Coronary artery (tissue), 2 donors: ENCODE measurements at regions not wholly inside any gene's neighbourhood (a gene's known extent, or its start where the extent isn't known, plus 50 kb on each side); places are given as distances from the start of the nearest gene placed in this dataset.
"Not testable (repeated sequence)": the region's sequence is repeated elsewhere in the genome, so short reads cannot be mapped to it uniquely, and the experiment has no call there.

Source experiments
- DNase-seq: peaks from one replicate; pipeline ENCODE4 v3.0.0-alpha.2; 2017; ENCODE audit warnings: low spot score
- H3K27ac ChIP-seq, 2 donors: fragments of 200-600 bp; sonication (generic); one replicate each; pipeline ENCODE4 v1.5.1; 2016 to 2019
- H3K4me3 ChIP-seq: fragments of 200-600 bp; sonication (generic); 2 replicates; pipeline ENCODE4 v1.5.1; 2016; ENCODE audit warnings: mild to moderate bottlenecking, moderate library complexity
- TF ChIP-seq, protein P1 (sequence below): fragments of 200-600 bp; sonication (generic); IDR thresholded peaks from one replicate; pipeline ENCODE4 v1.5.1; 2019; ENCODE audit warnings: antibody characterized with exemption

DNA sequence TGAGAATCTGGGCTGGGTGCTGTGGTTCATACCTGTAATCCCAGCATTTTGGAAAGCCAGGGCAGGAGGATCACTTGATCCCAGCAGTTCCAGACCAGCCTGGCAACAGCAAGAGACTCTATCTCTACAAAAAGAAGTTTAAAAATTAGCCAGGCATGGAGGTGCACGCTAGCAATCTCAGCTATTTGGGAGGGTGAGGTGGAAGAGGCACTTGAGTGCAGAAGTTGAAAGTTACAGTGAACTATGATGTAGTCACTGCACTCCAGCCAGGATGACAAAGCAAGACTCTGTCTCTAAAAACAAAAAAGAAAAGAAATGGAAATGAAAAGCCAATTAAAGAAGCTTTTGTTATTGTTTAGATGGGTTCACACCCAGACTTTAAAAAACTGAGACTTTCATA, 131.6 kb upstream of the RASA1 start:
- no peak overlapping the region for H3K4me3 ChIP-seq
- H3K27ac ChIP-seq: peak overlapping the region; percentile 14 to 44
- TF ChIP-seq, protein P1, sequence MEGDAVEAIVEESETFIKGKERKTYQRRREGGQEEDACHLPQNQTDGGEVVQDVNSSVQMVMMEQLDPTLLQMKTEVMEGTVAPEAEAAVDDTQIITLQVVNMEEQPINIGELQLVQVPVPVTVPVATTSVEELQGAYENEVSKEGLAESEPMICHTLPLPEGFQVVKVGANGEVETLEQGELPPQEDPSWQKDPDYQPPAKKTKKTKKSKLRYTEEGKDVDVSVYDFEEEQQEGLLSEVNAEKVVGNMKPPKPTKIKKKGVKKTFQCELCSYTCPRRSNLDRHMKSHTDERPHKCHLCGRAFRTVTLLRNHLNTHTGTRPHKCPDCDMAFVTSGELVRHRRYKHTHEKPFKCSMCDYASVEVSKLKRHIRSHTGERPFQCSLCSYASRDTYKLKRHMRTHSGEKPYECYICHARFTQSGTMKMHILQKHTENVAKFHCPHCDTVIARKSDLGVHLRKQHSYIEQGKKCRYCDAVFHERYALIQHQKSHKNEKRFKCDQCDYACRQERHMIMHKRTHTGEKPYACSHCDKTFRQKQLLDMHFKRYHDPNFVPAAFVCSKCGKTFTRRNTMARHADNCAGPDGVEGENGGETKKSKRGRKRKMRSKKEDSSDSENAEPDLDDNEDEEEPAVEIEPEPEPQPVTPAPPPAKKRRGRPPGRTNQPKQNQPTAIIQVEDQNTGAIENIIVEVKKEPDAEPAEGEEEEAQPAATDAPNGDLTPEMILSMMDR: no peak
- no peak for DNase-seq

DNA sequence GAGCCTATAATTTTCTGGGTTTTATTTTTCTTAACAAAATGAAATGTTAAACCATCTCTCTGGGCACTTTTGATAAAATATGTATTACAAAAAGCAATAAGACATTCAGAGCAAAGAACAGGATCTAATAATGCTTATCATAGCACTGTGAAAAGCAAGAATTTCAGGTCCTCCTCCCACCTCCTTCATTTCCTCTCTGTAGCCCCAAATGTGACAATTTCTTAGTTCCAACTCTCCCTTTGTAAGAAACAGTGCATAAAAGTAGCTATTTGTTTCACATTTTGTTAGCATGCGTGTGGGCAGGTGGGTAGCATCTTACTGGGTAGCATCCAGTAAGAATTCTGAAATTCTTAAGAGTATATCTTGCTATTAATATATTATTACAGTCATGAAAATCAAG, 130.9 kb upstream of the RASA1 start:
- H3K27ac ChIP-seq: peak overlapping the region; percentile 44 to 54
- DNase-seq: no peak
- no peak overlapping the region for H3K4me3 ChIP-seq
- TF ChIP-seq, protein P1: no peak

DNA sequence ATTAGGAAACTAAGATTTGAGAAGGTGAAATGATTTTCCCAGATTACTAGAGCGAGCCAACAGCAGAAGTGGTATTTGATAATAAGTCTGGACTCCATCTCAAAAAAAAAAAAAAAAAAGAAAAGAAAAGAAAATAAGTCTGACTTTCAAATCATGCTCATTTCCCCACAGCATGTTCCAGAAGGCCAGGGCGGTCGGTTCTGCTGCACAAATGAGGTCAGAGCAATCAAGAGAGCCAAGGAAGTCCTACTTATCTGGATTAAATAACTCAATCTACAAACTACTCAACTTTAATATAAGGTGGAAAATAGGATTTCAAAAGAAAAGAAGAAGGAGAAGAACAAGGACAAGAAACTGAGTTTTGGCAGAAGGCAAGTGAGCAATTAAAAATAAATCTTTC, 130.4 kb upstream of the RASA1 start:
- TF ChIP-seq, protein P1: no peak
- H3K4me3 ChIP-seq: no peak overlapping the region
- H3K27ac ChIP-seq: peak overlapping the region; percentile 53 to 70
- no peak for DNase-seq

DNA sequence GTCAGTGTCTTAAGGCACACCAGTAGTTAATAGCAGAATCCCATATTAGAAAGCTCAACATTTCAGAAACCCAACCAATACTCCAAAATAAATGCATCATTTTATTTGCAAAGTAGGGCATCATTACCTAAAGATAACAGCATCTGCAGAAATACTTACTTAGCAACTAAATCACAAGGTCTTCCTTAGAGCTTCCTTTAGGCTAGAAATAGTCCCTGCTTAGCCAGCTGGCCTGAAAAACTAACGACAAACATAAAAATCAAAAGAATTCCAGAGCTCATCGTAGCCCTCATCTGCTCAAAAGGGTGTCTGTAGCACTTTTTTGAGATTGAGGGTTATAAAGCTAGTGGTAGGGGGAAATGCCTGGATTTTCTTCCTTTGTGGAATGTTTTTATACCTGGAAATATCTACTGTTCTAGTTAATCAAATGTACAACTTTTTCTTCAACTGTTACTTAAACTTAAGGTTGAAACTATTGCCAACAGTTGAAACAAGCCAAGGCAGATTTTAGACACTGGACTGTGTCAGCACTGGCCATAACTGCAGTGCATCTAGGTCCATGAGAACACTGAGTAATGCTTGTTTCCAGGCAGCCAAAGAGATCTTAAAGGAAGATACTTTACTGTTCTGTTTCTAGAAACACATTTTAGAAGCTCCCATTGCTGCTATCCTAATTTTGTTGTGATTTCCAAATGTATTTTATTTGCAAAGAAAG, 129.4 kb upstream of the RASA1 start:
- TF ChIP-seq, protein P1: no peak
- Histone ChIP-seq H3K4me3 (no peak overlapping the region), H3K27ac (peak overlapping the region; percentile 53 to 70)
- DNase-seq: no peak

DNA sequence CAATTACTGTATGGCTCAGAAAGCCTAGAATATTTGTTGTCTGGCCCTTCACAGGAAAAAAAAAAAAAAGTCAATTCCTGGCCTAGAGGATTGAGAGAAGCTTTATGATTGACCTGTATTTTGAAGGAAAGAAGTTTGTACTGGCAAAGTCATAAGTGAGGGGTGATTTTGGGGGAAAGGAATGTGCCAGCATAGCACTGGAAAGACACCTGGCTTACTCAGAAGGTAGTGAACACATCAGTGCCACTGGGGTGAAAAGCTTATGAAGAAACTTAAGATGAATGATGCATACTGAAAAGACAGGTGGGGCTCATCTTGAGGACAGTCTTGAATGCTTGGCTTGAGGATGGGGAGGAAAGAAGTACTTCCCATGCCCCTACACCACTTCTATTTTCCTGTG, 127.9 kb upstream of the RASA1 start:
- TF ChIP-seq, protein P1: no peak
- DNase-seq: no peak
- H3K4me3 ChIP-seq: no peak overlapping the region
- no peak overlapping the region for H3K27ac ChIP-seq

DNA sequence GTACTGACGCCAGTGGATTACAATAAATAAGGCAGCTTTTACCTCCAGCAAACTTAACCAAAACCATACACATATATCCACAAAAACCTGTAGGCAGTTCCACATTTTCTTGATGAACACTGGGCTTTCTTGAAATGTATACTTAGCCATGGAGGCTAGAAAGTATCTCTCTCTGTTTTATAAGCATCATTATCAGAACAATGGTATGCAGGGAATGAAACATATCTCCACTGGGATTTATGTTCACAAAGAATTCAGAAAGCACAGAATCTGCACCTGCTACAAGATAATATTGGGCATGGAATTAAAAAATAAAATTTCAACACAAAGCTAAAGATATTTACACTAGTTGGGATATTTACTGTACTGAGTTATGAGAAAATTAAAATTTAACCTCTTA, 126.1 kb upstream of the RASA1 start:
- TF ChIP-seq, protein P1: no peak
- no peak overlapping the region for H3K27ac ChIP-seq
- H3K4me3 ChIP-seq: no peak overlapping the region
- DNase-seq: no peak

DNA sequence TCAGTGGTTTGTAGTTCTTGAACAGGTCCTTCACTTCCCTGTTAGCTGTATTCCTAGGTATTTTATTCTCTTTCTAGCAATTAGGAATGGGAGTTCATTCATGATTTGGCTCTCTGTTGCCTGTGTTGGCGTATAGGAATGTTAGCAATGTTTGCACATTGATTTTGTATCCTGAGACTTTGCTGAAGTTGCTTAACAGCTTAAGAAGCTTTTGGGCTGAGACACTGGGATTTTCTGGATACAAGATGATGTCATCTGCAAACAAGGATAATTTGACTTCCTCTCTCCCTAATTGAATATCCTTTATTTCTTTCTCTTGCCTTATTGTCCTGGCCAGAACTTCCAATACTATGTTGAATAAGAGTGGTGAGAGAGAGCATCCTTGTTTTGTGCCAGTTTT, 121.8 kb upstream of the RASA1 start:
- not testable (repeated sequence) for H3K27ac ChIP-seq, DNase-seq, H3K4me3 ChIP-seq
